ENCODE measurements at regions not wholly inside any gene's neighbourhood (a gene's known extent, or its start where the extent isn't known, plus 50 kb on each side); places are given as distances from the start of the nearest gene placed in this dataset.

DNA sequence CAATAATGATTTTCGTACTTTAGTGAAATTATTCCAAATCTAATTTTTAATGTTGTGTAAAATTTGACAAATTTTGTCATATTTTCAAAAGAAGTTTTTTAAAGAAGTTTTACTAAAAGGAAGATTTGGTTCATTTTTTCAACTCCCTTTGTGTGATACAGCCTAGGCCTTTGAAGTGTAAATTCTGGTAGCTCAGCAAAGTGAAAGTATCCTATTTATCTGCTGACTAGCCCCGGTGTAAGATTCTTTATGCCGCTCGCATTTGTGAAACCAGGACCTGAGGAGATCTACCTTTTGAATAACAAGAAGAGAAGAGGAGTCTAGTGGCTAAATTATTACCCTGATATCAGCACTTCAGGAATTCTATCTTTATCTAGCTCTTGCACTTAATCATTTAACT is 177.4 kb downstream of the JRKL start:
- H3F3A ChIP-seq (ENCODE audit: low read length, unreplicated experiment) = no peaks in the 10 kb centered on the region
- H3K9me3 ChIP-seq (ENCODE audit: low read length) = no peaks in the 10 kb centered on the region
- BruUV-seq (replicated peaks) = no TSS peak
- no peak overlapping the region for H3K9ac ChIP-seq (ENCODE audit: low read length)
- no peaks in the 10 kb centered on the region for H3K36me3 ChIP-seq (ENCODE audit: low read depth, low read length)
- no peaks in the 10 kb centered on the region for H3K79me2 ChIP-seq (ENCODE audit: low read length)
- H3K4me3 ChIP-seq (ENCODE audit: low read length) = no peak overlapping the region
- H3K27me3 ChIP-seq (ENCODE audit: low read length) = peaks cover 7% of the 10 kb centered on the region; the same call in 1 of the 2 replicates
- TF ChIP-seq EZH2 (IDR thresholded peaks at IDR 0.05; ENCODE audit: low read length, unreplicated experiment) (no peak), EZH2phosphoT487 (IDR thresholded peaks at IDR 0.05; ENCODE audit: borderline replicate concordance, low read length) (no peak)
- TF ChIP-seq, protein P1, sequence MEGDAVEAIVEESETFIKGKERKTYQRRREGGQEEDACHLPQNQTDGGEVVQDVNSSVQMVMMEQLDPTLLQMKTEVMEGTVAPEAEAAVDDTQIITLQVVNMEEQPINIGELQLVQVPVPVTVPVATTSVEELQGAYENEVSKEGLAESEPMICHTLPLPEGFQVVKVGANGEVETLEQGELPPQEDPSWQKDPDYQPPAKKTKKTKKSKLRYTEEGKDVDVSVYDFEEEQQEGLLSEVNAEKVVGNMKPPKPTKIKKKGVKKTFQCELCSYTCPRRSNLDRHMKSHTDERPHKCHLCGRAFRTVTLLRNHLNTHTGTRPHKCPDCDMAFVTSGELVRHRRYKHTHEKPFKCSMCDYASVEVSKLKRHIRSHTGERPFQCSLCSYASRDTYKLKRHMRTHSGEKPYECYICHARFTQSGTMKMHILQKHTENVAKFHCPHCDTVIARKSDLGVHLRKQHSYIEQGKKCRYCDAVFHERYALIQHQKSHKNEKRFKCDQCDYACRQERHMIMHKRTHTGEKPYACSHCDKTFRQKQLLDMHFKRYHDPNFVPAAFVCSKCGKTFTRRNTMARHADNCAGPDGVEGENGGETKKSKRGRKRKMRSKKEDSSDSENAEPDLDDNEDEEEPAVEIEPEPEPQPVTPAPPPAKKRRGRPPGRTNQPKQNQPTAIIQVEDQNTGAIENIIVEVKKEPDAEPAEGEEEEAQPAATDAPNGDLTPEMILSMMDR (conservative IDR thresholded peaks at IDR 0.05; ENCODE audit: low read depth, low read length) = no peak
- H4K20me1 ChIP-seq (ENCODE audit: low read length) = no peaks in the 10 kb centered on the region
- no peak overlapping the region for H2AFZ ChIP-seq (ENCODE audit: low read length)
- no peak for ATAC-seq
- DNase-seq = no peak
- no peak overlapping the region for H3K4me2 ChIP-seq (ENCODE audit: low read length)
- intact Hi-C loops (cut with micrococcal nuclease) = no loop called here
- no peaks in the 10 kb centered on the region for H3K4me1 ChIP-seq (ENCODE audit: insufficient read depth, low read length)
- ChIA-PET POLR2A (ENCODE audit: unreplicated experiment) (no interaction called here), CTCF (no interaction called here)
- H3K27ac ChIP-seq (ENCODE audit: low read length) = no peak overlapping the region
- no peaks in the 10 kb centered on the region for H3K9me2 ChIP-seq (replicated peaks; ENCODE audit: low read length)

DNA sequence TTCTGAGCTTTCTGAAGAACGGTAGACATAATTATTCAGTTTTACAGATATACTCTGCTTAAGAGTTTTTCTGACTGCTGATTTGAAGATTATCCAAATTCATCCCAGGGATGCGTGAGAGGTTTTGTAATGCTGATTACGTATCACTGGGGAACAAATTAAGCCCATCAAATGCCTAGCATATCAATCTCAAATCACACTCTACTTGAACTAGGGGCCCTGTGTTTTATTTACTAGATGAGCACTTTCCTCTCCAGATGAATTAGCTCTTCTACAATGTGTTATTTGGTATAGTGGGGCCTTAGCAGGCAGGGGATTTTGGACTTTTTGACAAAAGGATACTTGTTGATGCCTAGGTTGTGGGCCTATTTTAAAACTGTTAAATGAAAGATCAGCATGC is 177.9 kb downstream of the JRKL start:
- no peaks in the 10 kb centered on the region for H3K9me3 ChIP-seq (ENCODE audit: low read length)
- TF ChIP-seq, protein P1 (conservative IDR thresholded peaks at IDR 0.05; ENCODE audit: low read depth, low read length) = no peak
- TF ChIP-seq EZH2 (IDR thresholded peaks at IDR 0.05; ENCODE audit: low read length, unreplicated experiment) (no peak), EZH2phosphoT487 (IDR thresholded peaks at IDR 0.05; ENCODE audit: borderline replicate concordance, low read length) (no peak)
- H4K20me1 ChIP-seq (ENCODE audit: low read length) = no peaks in the 10 kb centered on the region
- ChIA-PET CTCF (no interaction called here), POLR2A (ENCODE audit: unreplicated experiment) (no interaction called here)
- no peak for ATAC-seq
- H3K4me1 ChIP-seq (ENCODE audit: insufficient read depth, low read length) = no peaks in the 10 kb centered on the region
- no peaks in the 10 kb centered on the region for H3K79me2 ChIP-seq (ENCODE audit: low read length)
- H3K4me3 ChIP-seq (ENCODE audit: low read length) = no peak overlapping the region
- H3K9ac ChIP-seq (ENCODE audit: low read length) = no peak overlapping the region
- no peaks in the 10 kb centered on the region for H3K9me2 ChIP-seq (replicated peaks; ENCODE audit: low read length)
- no peaks in the 10 kb centered on the region for H3K36me3 ChIP-seq (ENCODE audit: low read depth, low read length)
- H3K27me3 ChIP-seq (ENCODE audit: low read length) = peaks cover 7% of the 10 kb centered on the region; the same call in 1 of the 2 replicates
- DNase-seq = no peak
- intact Hi-C loops (cut with micrococcal nuclease) = no loop called here
- H3F3A ChIP-seq (ENCODE audit: low read length, unreplicated experiment) = no peaks in the 10 kb centered on the region
- no peak overlapping the region for H2AFZ ChIP-seq (ENCODE audit: low read length)
- H3K4me2 ChIP-seq (ENCODE audit: low read length) = no peak overlapping the region
- BruUV-seq (replicated peaks) = no TSS peak
- no peak overlapping the region for H3K27ac ChIP-seq (ENCODE audit: low read length)

DNA sequence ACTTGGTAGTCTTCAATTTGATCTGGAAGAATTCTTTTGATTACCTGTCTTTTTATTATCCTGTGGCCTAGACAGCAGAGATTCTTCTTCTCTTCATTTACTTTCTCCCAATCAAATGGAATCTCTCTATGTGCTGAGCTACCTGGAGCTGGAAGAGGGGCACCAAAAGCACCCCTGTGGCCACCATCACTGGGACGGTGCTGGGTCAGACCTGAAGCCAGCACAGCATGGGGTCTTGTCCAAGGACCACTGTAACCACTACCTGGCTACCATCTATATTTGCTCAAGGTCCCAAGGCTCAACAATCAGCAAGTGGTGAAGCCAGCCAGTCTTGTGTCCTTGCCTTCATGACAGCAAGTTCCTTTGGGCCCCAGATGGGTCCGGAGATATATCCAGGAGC is 186.6 kb downstream of the JRKL start:
- Histone ChIP-seq H2AFZ (ENCODE audit: low read length) (no peak overlapping the region), H3K4me3 (ENCODE audit: low read length) (no peak overlapping the region), H3K36me3 (ENCODE audit: low read depth, low read length) (no peaks in the 10 kb centered on the region), H3K27me3 (ENCODE audit: low read length) (peaks cover 15% of the 10 kb centered on the region; the same call in 1 of the 2 replicates), H3F3A (ENCODE audit: low read length, unreplicated experiment) (no peaks in the 10 kb centered on the region), H3K9me3 (ENCODE audit: low read length) (no peaks in the 10 kb centered on the region), H3K9me2 (replicated peaks; ENCODE audit: low read length) (no peaks in the 10 kb centered on the region), H4K20me1 (ENCODE audit: low read length) (no peaks in the 10 kb centered on the region), H3K27ac (ENCODE audit: low read length) (no peak overlapping the region), H3K4me1 (ENCODE audit: insufficient read depth, low read length) (no peaks in the 10 kb centered on the region), H3K9ac (ENCODE audit: low read length) (no peak overlapping the region), H3K79me2 (ENCODE audit: low read length) (no peaks in the 10 kb centered on the region), H3K4me2 (ENCODE audit: low read length) (no peak overlapping the region)
- no peak for ATAC-seq
- BruUV-seq (replicated peaks) = no TSS peak
- ChIA-PET POLR2A (ENCODE audit: unreplicated experiment) (interaction anchor here (0.6 kb wide), 1 partner anchor 364 kb away, joined by 3 read pairs; no protein-coding TSS in a partner anchor), CTCF (no interaction called here)
- no peak for DNase-seq
- TF ChIP-seq, protein P1 (conservative IDR thresholded peaks at IDR 0.05; ENCODE audit: low read depth, low read length) = no peak
- TF ChIP-seq EZH2 (IDR thresholded peaks at IDR 0.05; ENCODE audit: low read length, unreplicated experiment) = no peak
- no peak for TF ChIP-seq EZH2phosphoT487 (IDR thresholded peaks at IDR 0.05; ENCODE audit: borderline replicate concordance, low read length)
- intact Hi-C loops (cut with micrococcal nuclease) = no loop called here
